B cell (primary cell): ENCODE measurements at regions not wholly inside any gene's neighbourhood (a gene's known extent, or its start where the extent isn't known, plus 50 kb on each side); places are given as distances from the start of the nearest gene placed in this dataset.

Experiments
- ATAC-seq: fragments of 200-7000 bp; cut with Tn5 transposase; one replicate; pipeline ENCODE4 v1.10.0; 2021; ENCODE audit warnings: low read depth, mild to moderate bottlenecking, moderate number of reproducible peaks, moderate library complexity
- CTCF ChIA-PET: fragments of 350-600 bp; sonication (Branson Sonifier 250); formaldehyde crosslinking; loops from one replicate; lab custom pipeline; 2021; ENCODE audit warnings: antibody characterized with exemption, inconsistent platforms; lab: Charles Lee
- POLR2A ChIA-PET: fragments of 350-600 bp; sonication (Branson Sonifier 250); formaldehyde crosslinking; loops from one replicate; lab custom pipeline; 2021; ENCODE audit warnings: antibody characterized with exemption; lab: Charles Lee
- DNase-seq: peaks from one replicate; pipeline ENCODE4 v3.0.0; 2013
- H2AFZ ChIP-seq: 2 replicates; pipeline ENCODE4 v1.6.1; 2012; ENCODE audit warnings: mild to moderate bottlenecking, low read depth, low read length; ENCODE audit not compliant: insufficient read depth, poor library complexity, severe bottlenecking
- H3K27ac ChIP-seq, 2 donors: 1 replicate in 1 of 2; 2 replicates in 1 of 2; pipeline ENCODE4 v1.5.1; 2012 to 2013; ENCODE audit warnings: low read length in 2 of 2, mild to moderate bottlenecking in 2 of 2, moderate library complexity in 1 of 2
- H3K27me3 ChIP-seq, 4 experiments: fragments of 200-600 bp in 1 of 4; sonication (generic) in 1 of 4; replicated peaks in 1 of 4; 1 replicate in 2 of 4; 2 replicates in 2 of 4; pipeline versions ENCODE4 v1.6.1 to v1.7.0; 2013 to 2016; ENCODE audit warnings: low read length in 3 of 4, mild to moderate bottlenecking in 2 of 4, mixed read lengths in 1 of 4, moderate library complexity in 1 of 4; ENCODE audit not compliant: insufficient read depth in 4 of 4, control insufficient read depth in 3 of 4; ENCODE audit errors: control extremely low read depth in 1 of 4
- H3K36me3 ChIP-seq, 2 experiments: replicated peaks in 1 of 2; 1 replicate in 1 of 2; 2 replicates in 1 of 2; pipeline versions ENCODE4 v1.6.1 to v1.7.1; 2013; ENCODE audit warnings: low read length in 1 of 2; ENCODE audit not compliant: insufficient read depth in 2 of 2, control insufficient read depth in 1 of 2; ENCODE audit errors: control extremely low read depth in 1 of 2, extremely low read depth in 1 of 2
- H3K4me1 ChIP-seq, 2 donors: fragments of 200-600 bp in 1 of 2; sonication (generic) in 1 of 2; 1 replicate in 1 of 2; 2 replicates in 1 of 2; pipeline versions ENCODE4 v1.5.1 to v1.6.1; 2013 to 2017; ENCODE audit warnings: low read length in 2 of 2; ENCODE audit not compliant: control insufficient read depth in 2 of 2, insufficient read depth in 2 of 2
- H3K4me2 ChIP-seq: replicated peaks from 2 replicates; pipeline ENCODE3; 2012; ENCODE audit warnings: mild to moderate bottlenecking, low read depth, low read length; ENCODE audit not compliant: poor library complexity, severe bottlenecking
- H3K4me3 ChIP-seq, 5 experiments: fragments of 200-600 bp in 1 of 5; sonication (generic) in 1 of 5; 1 replicate in 3 of 5; 2 replicates in 2 of 5; pipeline versions ENCODE4 v1.5.1 to v1.7.0; 2011 to 2016; ENCODE audit warnings: low read length in 4 of 5, mild to moderate bottlenecking in 4 of 5, low read depth in 2 of 5, control low read depth in 1 of 5, moderate library complexity in 1 of 5; ENCODE audit not compliant: insufficient read depth in 1 of 5; ENCODE audit errors: control extremely low read depth in 1 of 5, extremely low read depth in 1 of 5
- H3K79me2 ChIP-seq: fragments of 200-600 bp; sonication (generic); one replicate; pipeline ENCODE4 v1.6.0; 2016; ENCODE audit warnings: low read length; ENCODE audit not compliant: control insufficient read depth, insufficient read depth
- H3K9ac ChIP-seq: fragments of 200-600 bp; sonication (generic); 2 replicates; pipeline ENCODE4 v1.6.1; 2017; ENCODE audit warnings: mild to moderate bottlenecking, low read length, moderate library complexity
- H3K9me3 ChIP-seq, 3 donors: one replicate each; pipeline versions ENCODE4 v1.6.1 to v1.7.1; 2013; ENCODE audit warnings: low read length in 2 of 3; ENCODE audit not compliant: control insufficient read depth in 2 of 3, insufficient read depth in 1 of 3; ENCODE audit errors: control extremely low read depth in 1 of 3
- H4K20me1 ChIP-seq: 2 replicates; pipeline ENCODE4 v1.6.0; 2012; ENCODE audit warnings: mild to moderate bottlenecking, low read length; ENCODE audit not compliant: insufficient read depth, control insufficient read depth, poor library complexity, severe bottlenecking
- H3K27ac Mint-ChIP-seq: one replicate; pipeline ENCODE4 v1.8.0; 2021; ENCODE audit warnings: mixed read lengths
- H3K27me3 Mint-ChIP-seq: one replicate; pipeline ENCODE4 v1.8.0; 2021; ENCODE audit warnings: mixed read lengths
- H3K4me1 Mint-ChIP-seq: one replicate; pipeline ENCODE4 v1.8.0; 2021; ENCODE audit warnings: mixed read lengths
- H3K4me3 Mint-ChIP-seq: one replicate; pipeline ENCODE4 v1.8.0; 2021; ENCODE audit warnings: mixed read lengths
- H3K9me3 Mint-ChIP-seq: one replicate; pipeline ENCODE4 v1.8.0; 2022; ENCODE audit warnings: mixed read lengths; ENCODE audit not compliant: insufficient read depth
- CTCF ChIP-seq: fragments of 200-600 bp; IDR thresholded peaks from one replicate; pipeline ENCODE4 v1.8.0; 2022; ENCODE audit warnings: antibody characterized with exemption, mild to moderate bottlenecking
- EZH2 ChIP-seq: IDR thresholded peaks from 2 replicates; pipeline ENCODE4 v1.6.1; 2012; ENCODE audit warnings: borderline replicate concordance, low read depth, mild to moderate bottlenecking, moderate library complexity, low read length; ENCODE audit not compliant: insufficient read depth, poor library complexity, severe bottlenecking
- WGBS: methylation state at CpG from one replicate; pipeline ENCODE4 v1.1.5; 2013; ENCODE audit warnings: missing lambda C conversion rate; ENCODE audit not compliant: insufficient coverage; 5-methylcytosine and 5-hydroxymethylcytosine counted together
- intact Hi-C: fragments of 100-400 bp; cut with micrococcal nuclease; formaldehyde crosslinking; loops from one replicate; pipeline ENCODE4 v1.10.0; 2022

DNA sequence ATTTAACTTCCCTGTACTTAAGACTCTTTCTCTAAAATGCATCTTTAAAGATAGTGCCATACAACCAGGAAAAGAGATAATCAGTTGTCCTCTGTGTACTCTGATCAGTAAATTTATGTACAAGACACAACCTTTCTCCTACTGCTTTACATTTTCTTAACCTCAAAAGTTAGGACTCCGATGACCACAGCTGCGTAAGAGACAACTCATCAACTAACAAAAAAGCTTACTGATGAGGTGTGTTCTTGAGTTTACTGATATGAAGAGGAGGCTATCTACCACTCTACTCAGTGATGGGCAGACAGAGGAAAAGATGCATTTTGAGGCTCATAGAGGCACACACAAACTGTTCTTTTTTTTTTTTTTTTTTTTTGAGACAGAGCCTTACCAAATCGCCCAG is 71.4 kb upstream of the HIF1A start:
- H3K27ac Mint-ChIP-seq, result no peak overlapping the region
- H3K4me3 ChIP-seq, result no peak overlapping the region
- no peak for DNase-seq
- no peak overlapping the region for H2AFZ ChIP-seq
- H3K4me3 Mint-ChIP-seq, result no peak overlapping the region
- peaks cover 0 to 1% (median 0%) of the 10 kb centered on the region in 3 donors for H3K9me3 ChIP-seq
- CTCF ChIA-PET, result interaction anchor here (1.2 kb wide), 1 partner anchor 119 kb away, joined by 3 read pairs; no protein-coding TSS in a partner anchor
- POLR2A ChIA-PET, result interaction anchor here (0.7 kb wide), 1 partner anchor 54 kb away, joined by 6 read pairs; no protein-coding TSS in a partner anchor
- no peaks in the 10 kb centered on the region for H3K36me3 ChIP-seq
- TF ChIP-seq CTCF (no peak), EZH2 (no peak)
- no peak overlapping the region for H3K4me2 ChIP-seq
- no peaks in the 10 kb centered on the region for H3K9me3 Mint-ChIP-seq
- H3K79me2 ChIP-seq, result no peaks in the 10 kb centered on the region
- no peak for ATAC-seq
- no peaks in the 10 kb centered on the region for H3K4me1 Mint-ChIP-seq
- H3K9ac ChIP-seq, result no peak overlapping the region
- no peaks in the 10 kb centered on the region for H4K20me1 ChIP-seq
- H3K27me3 ChIP-seq, result no peaks in the 10 kb centered on the region
- no peaks in the 10 kb centered on the region for H3K4me1 ChIP-seq
- intact Hi-C loops, result no loop called here
- no peaks in the 10 kb centered on the region for H3K27me3 Mint-ChIP-seq
- WGBS, result no CpG with 5 or more reads among the region's 3 CpGs
- no peak overlapping the region for H3K27ac ChIP-seq

DNA sequence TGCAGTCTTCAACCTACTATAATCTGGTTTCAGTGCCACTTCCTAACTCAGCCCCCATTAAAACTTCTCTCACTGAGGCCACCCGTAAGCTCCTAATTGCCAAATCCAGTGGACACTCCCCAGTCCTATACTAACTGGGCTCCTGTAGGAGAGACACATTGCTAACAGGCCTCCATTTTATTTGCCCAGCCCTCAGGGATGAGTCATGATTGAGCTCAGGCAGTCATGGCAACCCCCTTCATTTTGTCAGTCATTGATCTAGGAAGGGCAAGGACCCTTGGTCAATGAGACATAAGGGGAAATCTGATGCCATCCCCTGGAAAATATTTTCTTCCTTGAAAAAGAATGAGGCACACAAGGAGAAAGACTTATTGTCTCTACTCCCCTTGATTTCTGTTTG is 70.1 kb upstream of the HIF1A start:
- Mint-ChIP-seq H3K27me3 (no peaks in the 10 kb centered on the region), H3K4me3 (no peak overlapping the region), H3K4me1 (no peaks in the 10 kb centered on the region), H3K27ac (no peak overlapping the region), H3K9me3 (no peaks in the 10 kb centered on the region)
- Histone ChIP-seq H3K79me2 (no peaks in the 10 kb centered on the region), H3K36me3 (no peaks in the 10 kb centered on the region), H3K4me3 (no peak overlapping the region), H3K9ac (no peak overlapping the region), H3K9me3 (peaks cover 0 to 1% (median 0%) of the 10 kb centered on the region in 3 donors), H3K27ac (no peak overlapping the region), H3K4me1 (no peaks in the 10 kb centered on the region), H4K20me1 (no peaks in the 10 kb centered on the region), H3K4me2 (no peak overlapping the region), H2AFZ (no peak overlapping the region), H3K27me3 (no peaks in the 10 kb centered on the region)
- WGBS, result 100% methylated on average over 1 of the region's 1 CpG
- no peak for DNase-seq
- CTCF ChIA-PET, result interaction anchor here (1.1 kb wide), 1 partner anchor 17 kb away, joined by 3 read pairs; no protein-coding TSS in a partner anchor
- TF ChIP-seq CTCF (no peak), EZH2 (no peak)
- ATAC-seq, result no peak
- POLR2A ChIA-PET, result no interaction called here
- intact Hi-C loops, result no loop called here
